ENCODE measurements at regions not wholly inside any gene's neighbourhood (a gene's known extent, or its start where the extent isn't known, plus 50 kb on each side); places are given as distances from the start of the nearest gene placed in this dataset.

- Histone ChIP-seq H3K79me2 (ENCODE audit: insufficient read depth) (no peaks in the 10 kb centered on the region), H3K36me3 (replicated peaks in 1 of 2; ENCODE audit: control insufficient read depth in 1 of 2, insufficient read depth in 2 of 2, low read length in 1 of 2) (no peaks in the 10 kb centered on the region), H3K4me2 (no peak overlapping the region), H3K27ac (ENCODE audit: low read depth in 2 of 2, low read length in 1 of 2) (no peak overlapping the region), H3K9me2 (no peaks in the 10 kb centered on the region), H3K4me1 (ENCODE audit: control insufficient read depth in 1 of 2, insufficient read depth in 2 of 2, low read depth in 1 of 2, low read length in 1 of 2) (peaks cover 0 to 6% of the 10 kb centered on the region in 2 experiments; a peak in 1 of 4 replicates), H3K4me3 (ENCODE audit: low read depth in 2 of 2, low read length in 1 of 2) (no peak overlapping the region), H3K27me3 (ENCODE audit: insufficient read depth) (no peaks in the 10 kb centered on the region), H2AFZ (ENCODE audit: low read depth) (no peak overlapping the region), H4K20me1 (ENCODE audit: insufficient read depth) (no peaks in the 10 kb centered on the region), H3K9ac (no peak overlapping the region), H3K9me3 (no peaks in the 10 kb centered on the region), H3F3A (replicated peaks; ENCODE audit: insufficient read depth) (no peaks in the 10 kb centered on the region)
- DNase-seq: no peak
- ChIA-PET POLR2A (no interaction called here), CTCF (no interaction called here)
- WGBS (ENCODE audit: low lambda C conversion rate): 16% methylated on average over 1 of the region's 1 CpG
- TF ChIP-seq EZH2phosphoT487 (IDR thresholded peaks at IDR 0.05; ENCODE audit: borderline replicate concordance, low read depth): no peak
- no peak for TF ChIP-seq REST (IDR thresholded peaks at IDR 0.05; ENCODE audit: low read depth, low read length)
- no peak for TF ChIP-seq MXI1 (IDR thresholded peaks at IDR 0.05; ENCODE audit: low read depth, low read length)
- no peak for TF ChIP-seq MEF2A (IDR thresholded peaks at IDR 0.05; ENCODE audit: borderline replicate concordance, low read depth)
- no peak for TF ChIP-seq GABPA (IDR thresholded peaks at IDR 0.05; ENCODE audit: low read depth)
- no peak for TF ChIP-seq USF1 (IDR thresholded peaks at IDR 0.05; ENCODE audit: borderline replicate concordance, low read depth)
- no peak for TF ChIP-seq NRF1 (IDR thresholded peaks at IDR 0.05; ENCODE audit: low read depth, low read length)
- no peak for TF ChIP-seq RAD21 (IDR thresholded peaks at IDR 0.05; ENCODE audit: low read length)
Measured at GRCh38 chr9:26524267-26524666, 368.3 kb downstream of the CAAP1 start.

- WGBS (ENCODE audit: low lambda C conversion rate): 32% methylated on average over 3 of the region's 3 CpGs
- Histone ChIP-seq H3K4me2 (no peak overlapping the region), H4K20me1 (ENCODE audit: insufficient read depth) (no peaks in the 10 kb centered on the region), H3K9ac (no peak overlapping the region), H2AFZ (ENCODE audit: low read depth) (no peak overlapping the region), H3F3A (replicated peaks; ENCODE audit: insufficient read depth) (no peaks in the 10 kb centered on the region), H3K27ac (ENCODE audit: low read depth in 2 of 2, low read length in 1 of 2) (no peak overlapping the region), H3K4me1 (ENCODE audit: control insufficient read depth in 1 of 2, insufficient read depth in 2 of 2, low read depth in 1 of 2, low read length in 1 of 2) (peaks cover 0 to 6% of the 10 kb centered on the region in 2 experiments; a peak in 1 of 4 replicates), H3K27me3 (ENCODE audit: insufficient read depth) (no peaks in the 10 kb centered on the region), H3K79me2 (ENCODE audit: insufficient read depth) (no peaks in the 10 kb centered on the region), H3K9me3 (no peaks in the 10 kb centered on the region), H3K4me3 (ENCODE audit: low read depth in 2 of 2, low read length in 1 of 2) (no peak overlapping the region), H3K9me2 (no peaks in the 10 kb centered on the region), H3K36me3 (replicated peaks in 1 of 2; ENCODE audit: control insufficient read depth in 1 of 2, insufficient read depth in 2 of 2, low read length in 1 of 2) (no peaks in the 10 kb centered on the region)
- CTCF ChIA-PET: no interaction called here
- TF ChIP-seq YY1 (IDR thresholded peaks at IDR 0.05; ENCODE audit: low read depth) (no peak), SIN3A (IDR thresholded peaks at IDR 0.05; ENCODE audit: borderline replicate concordance, low read depth, low read length) (no peak), NRF1 (IDR thresholded peaks at IDR 0.05; ENCODE audit: low read depth, low read length) (no peak), ELF1 (IDR thresholded peaks at IDR 0.05) (no peak), USF1 (IDR thresholded peaks at IDR 0.05; ENCODE audit: borderline replicate concordance, low read depth) (no peak), PBX3 (IDR thresholded peaks at IDR 0.05) (no peak), FOXJ3 (CRISPR knock-in tag; IDR thresholded peaks at IDR 0.05) (no peak)
- no peak for DNase-seq
- POLR2A ChIA-PET: no interaction called here
Measured at GRCh38 chr9:26523577-26523976, 369.0 kb downstream of the CAAP1 start.

Measured in SK-N-SH (cell line).